GM19351 (cell line): ENCODE measurements at regions not wholly inside any gene's neighbourhood (a gene's known extent, or its start where the extent isn't known, plus 50 kb on each side); places are given as distances from the start of the nearest gene placed in this dataset.

ENCODE experiments used
- ATAC-seq: cut with Tn5 transposase; IDR thresholded peaks from one replicate; pipeline ENCODE4 v1.9.1; 2021; ENCODE audit warnings: mild to moderate bottlenecking, moderate library complexity; ENCODE audit not compliant: unreplicated experiment

- no peak for ATAC-seq
These were observed 57.3 kb upstream of the SLC66A3 start for GRCh38 chr2:11097854-11098387.

- no peak for ATAC-seq
These were observed 55.9 kb upstream of the SLC66A3 start for GRCh38 chr2:11099122-11100065.

GRCh38 chr2:11100130-11100529 is 55.1 kb upstream of the SLC66A3 start:
- ATAC-seq: no peak

GRCh38 chr2:11100976-11101375 is 54.3 kb upstream of the SLC66A3 start:
- no peak for ATAC-seq

GRCh38 chr2:11101430-11101829 is 53.8 kb upstream of the SLC66A3 start:
- no peak for ATAC-seq

GRCh38 chr2:11102466-11102865 is 52.8 kb upstream of the SLC66A3 start:
- ATAC-seq: no peak

GRCh38 chr2:11102956-11103860 is 52.1 kb upstream of the SLC66A3 start:
- no peak for ATAC-seq

- peak; percentile 78 for ATAC-seq
These were observed 51.1 kb upstream of the SLC66A3 start for GRCh38 chr2:11103984-11104793.

GRCh38 chr2:11104794-11105660 is 50.2 kb upstream of the SLC66A3 start:
- ATAC-seq: no peak
